Kidney glomerular epithelial cell (primary cell): ENCODE measurements at regions not wholly inside any gene's neighbourhood (a gene's known extent, or its start where the extent isn't known, plus 50 kb on each side); places are given as distances from the start of the nearest gene placed in this dataset.

Source experiments
- DNase-seq: peaks from one replicate; lab custom pipeline; 2025; lab: John Stamatoyannopoulos, UW

- no peak for DNase-seq
These were observed 52.1 kb upstream of the TNRC6C start for GRCh38 chr17:77906377-77906871.

GRCh38 chr17:77907497-77908461 is 50.7 kb upstream of the TNRC6C start:
- DNase-seq: no peak

- DNase-seq: no peak
These were observed 50.0 kb upstream of the TNRC6C start for GRCh38 chr17:77908501-77908900.
